OCI-LY1 (cell line): ENCODE measurements at regions not wholly inside any gene's neighbourhood (a gene's known extent, or its start where the extent isn't known, plus 50 kb on each side); places are given as distances from the start of the nearest gene placed in this dataset.
"Not testable (repeated sequence)": the region's sequence is repeated elsewhere in the genome, so short reads cannot be mapped to it uniquely, and the experiment has no call there.

Experiments
- H2AFZ ChIP-seq: fragments of 200-600 bp; sonication (generic), shearing (Covaris generic); 2 replicates; pipeline ENCODE4 v1.6.0; 2014; ENCODE audit warnings: antibody characterized with exemption, mild to moderate bottlenecking, low read length
- H3F3A ChIP-seq: fragments of 200-600 bp; sonication (generic), shearing (Covaris generic); 2 replicates; pipeline ENCODE4 v1.6.0; 2014; ENCODE audit warnings: mild to moderate bottlenecking, antibody characterized with exemption, low read length, moderate library complexity; ENCODE audit not compliant: insufficient read depth
- H3K27ac ChIP-seq: fragments of 200-600 bp; sonication (generic); 2 replicates; pipeline ENCODE4 v1.5.1; 2014; ENCODE audit warnings: low read length, mixed run types, mild to moderate bottlenecking, low read depth; ENCODE audit not compliant: poor library complexity, severe bottlenecking
- H3K27me3 ChIP-seq: fragments of 200-600 bp; sonication (generic); 2 replicates; pipeline ENCODE4 v1.6.0; 2014; ENCODE audit warnings: antibody characterized with exemption, mild to moderate bottlenecking, low read length, moderate library complexity; ENCODE audit not compliant: insufficient read depth
- H3K36me3 ChIP-seq: fragments of 200-600 bp; sonication (generic); 2 replicates; pipeline ENCODE4 v1.6.1; 2014; ENCODE audit warnings: mild to moderate bottlenecking, antibody characterized with exemption, low read length, moderate library complexity, mixed read lengths; ENCODE audit not compliant: insufficient read depth
- H3K4me1 ChIP-seq: fragments of 200-600 bp; sonication (generic); 2 replicates; pipeline ENCODE4 v1.5.1; 2014; ENCODE audit warnings: mild to moderate bottlenecking, low read length, moderate library complexity; ENCODE audit not compliant: insufficient read depth, severe bottlenecking
- H3K4me2 ChIP-seq: fragments of 200-600 bp; sonication (generic), shearing (Covaris generic); 2 replicates; pipeline ENCODE4 v1.6.1; 2014; ENCODE audit warnings: low read length
- H3K4me3 ChIP-seq: fragments of 200-600 bp; sonication (generic); 2 replicates; pipeline ENCODE4 v1.5.1; 2014; ENCODE audit warnings: low read length, low read depth, mild to moderate bottlenecking, mixed read lengths; ENCODE audit not compliant: poor library complexity, severe bottlenecking
- H3K79me2 ChIP-seq: fragments of 200-600 bp; shearing (Covaris generic); 2 replicates; pipeline ENCODE4 v1.6.1; 2016; ENCODE audit warnings: mixed run types, low read length, mixed read lengths; ENCODE audit not compliant: insufficient read depth
- H3K9ac ChIP-seq: fragments of 200-600 bp; sonication (generic), shearing (Covaris generic); 2 replicates; pipeline ENCODE4 v1.6.1; 2014; ENCODE audit warnings: mild to moderate bottlenecking, low read length, mixed read lengths
- H3K9me2 ChIP-seq: fragments of 200-600 bp; sonication (generic), shearing (Covaris generic); 2 replicates; pipeline ENCODE4 v1.6.1; 2014; ENCODE audit warnings: low read depth, mild to moderate bottlenecking, low read length, mixed read lengths
- H3K9me3 ChIP-seq: fragments of 200-600 bp; shearing (Covaris generic); 2 replicates; pipeline ENCODE4 v1.6.1; 2014; ENCODE audit warnings: low read length, mixed read lengths
- H4K20me1 ChIP-seq: fragments of 200-600 bp; sonication (generic), shearing (Covaris generic); 2 replicates; pipeline ENCODE4 v1.6.0; 2016; ENCODE audit warnings: mild to moderate bottlenecking, low read length; ENCODE audit not compliant: insufficient read depth
- CTCF ChIP-seq: fragments of 200-600 bp; sonication (generic), shearing (Covaris generic); IDR thresholded peaks from 2 replicates; pipeline ENCODE4 v1.5.1; 2017; ENCODE audit warnings: mild to moderate bottlenecking, antibody characterized with exemption, low read length, moderate library complexity, mixed read lengths
- EZH2 ChIP-seq: fragments of 200-600 bp; sonication (generic), shearing (Covaris generic); IDR thresholded peaks from 2 replicates; pipeline ENCODE4 v1.8.0; 2017; ENCODE audit warnings: borderline replicate concordance, mixed run types, mild to moderate bottlenecking, antibody characterized with exemption, low read length, moderate library complexity, mixed read lengths

DNA sequence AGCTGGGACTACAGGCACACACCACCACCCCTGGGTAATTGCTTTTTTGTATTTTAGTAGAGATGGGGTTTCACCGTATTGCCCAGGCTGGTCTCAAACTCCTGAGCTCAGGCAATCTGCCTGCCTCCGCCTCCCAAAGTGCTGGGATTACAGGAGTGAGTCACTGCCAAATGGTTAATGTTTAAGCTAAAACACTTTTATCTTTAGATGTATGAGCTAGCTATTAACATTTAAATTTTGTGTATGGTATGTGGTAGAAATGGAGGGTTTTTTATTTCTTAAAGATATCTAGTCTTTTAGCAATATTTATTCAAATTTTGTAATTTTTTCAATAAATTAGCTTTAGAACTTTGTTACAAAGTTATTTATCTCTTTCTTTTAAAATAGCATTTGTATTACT, 1659.8 kb upstream of the ADGRL3 start:
- Histone ChIP-seq H3K4me1 (peaks cover 28% of the 10 kb centered on the region), H2AFZ (no peak overlapping the region)

DNA sequence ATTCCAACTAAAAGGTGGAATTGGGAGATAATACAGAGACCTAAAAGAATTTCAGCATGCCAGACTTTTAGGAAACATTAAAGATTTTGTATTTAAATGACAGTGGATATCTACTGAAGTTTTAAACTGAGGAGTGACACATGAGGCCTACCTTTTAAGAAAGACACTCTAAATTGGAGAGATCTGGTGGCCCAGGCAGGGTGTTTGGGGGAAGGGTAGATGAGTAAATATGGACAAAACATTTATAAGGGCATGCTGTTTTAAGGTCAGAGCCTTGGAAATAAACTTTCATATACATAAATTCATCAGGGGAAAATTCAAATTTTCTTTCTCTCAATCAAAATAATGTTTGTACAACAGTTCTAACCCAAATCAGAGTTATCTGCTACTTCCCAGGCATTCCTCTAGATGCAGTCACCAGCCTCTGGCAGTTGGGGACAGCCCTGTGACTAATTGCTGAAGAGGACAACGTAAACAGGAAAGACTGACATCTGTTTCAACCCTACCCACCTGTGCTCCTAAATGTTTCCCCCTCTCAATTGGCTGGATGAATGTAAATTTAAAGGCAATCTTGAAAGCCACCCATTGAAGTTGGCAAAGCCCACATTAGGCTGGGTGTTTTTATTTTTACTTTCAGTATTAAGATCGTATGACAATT, 1646.9 kb upstream of the ADGRL3 start:
- H3K79me2 ChIP-seq: no peaks in the 10 kb centered on the region
- peak overlapping the region; percentile 54 for H3K9ac ChIP-seq
- no peaks in the 10 kb centered on the region for H3K36me3 ChIP-seq
- peaks cover 41% of the 10 kb centered on the region for H3K4me1 ChIP-seq
- H3F3A ChIP-seq: no peaks in the 10 kb centered on the region
- no peaks in the 10 kb centered on the region for H3K27me3 ChIP-seq
- H3K9me3 ChIP-seq: no peaks in the 10 kb centered on the region
- TF ChIP-seq EZH2 (no peak), CTCF (no peak)
- H3K27ac ChIP-seq: peak overlapping the region; percentile 85
- no peaks in the 10 kb centered on the region for H4K20me1 ChIP-seq
- peak overlapping the region; percentile 66 for H3K4me2 ChIP-seq
- no peaks in the 10 kb centered on the region for H3K9me2 ChIP-seq
- peak overlapping the region; percentile 71; the same call in 1 of the 2 replicates for H2AFZ ChIP-seq
- peak overlapping the region; percentile 41 for H3K4me3 ChIP-seq

More for the DNA sequence above, 1659.8 kb upstream of the ADGRL3 start:
- no peak overlapping the region for H3K4me2 ChIP-seq
- no peaks in the 10 kb centered on the region for H3K36me3 ChIP-seq
- no peaks in the 10 kb centered on the region for H4K20me1 ChIP-seq
- TF ChIP-seq CTCF (no peak), EZH2 (no peak)
- H3K9me2 ChIP-seq: no peaks in the 10 kb centered on the region
- H3K79me2 ChIP-seq: no peaks in the 10 kb centered on the region
- no peaks in the 10 kb centered on the region for H3K27me3 ChIP-seq
- H3F3A ChIP-seq: no peaks in the 10 kb centered on the region
- H3K27ac ChIP-seq: no peak overlapping the region
- H3K9ac ChIP-seq: no peak overlapping the region
- no peaks in the 10 kb centered on the region for H3K9me3 ChIP-seq
- H3K4me3 ChIP-seq: no peak overlapping the region

DNA sequence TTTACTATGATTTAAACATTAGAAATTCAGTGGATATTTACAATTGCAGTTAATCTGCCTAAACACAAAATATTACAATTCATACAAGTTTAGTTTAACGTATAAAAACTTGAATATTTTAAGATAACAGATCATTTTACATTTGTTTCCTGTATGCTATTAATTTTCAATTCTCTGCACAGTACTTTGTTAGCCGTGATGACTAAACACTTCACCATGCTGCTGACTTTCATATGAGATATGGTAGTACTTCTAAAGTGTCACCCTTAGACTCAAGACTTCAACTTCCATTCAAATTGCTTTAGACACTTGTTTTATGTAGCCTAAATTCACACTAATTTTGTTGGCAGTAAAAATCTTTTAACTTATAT, 1646.4 kb upstream of the ADGRL3 start:
- TF ChIP-seq CTCF (no peak), EZH2 (no peak)
- H3K27ac ChIP-seq: peak overlapping the region; percentile 85
- no peaks in the 10 kb centered on the region for H3K36me3 ChIP-seq
- H3K4me2 ChIP-seq: peak overlapping the region; percentile 66
- peak overlapping the region; percentile 54 for H3K9ac ChIP-seq
- H2AFZ ChIP-seq: peak overlapping the region; percentile 71; the same call in 1 of the 2 replicates
- H4K20me1 ChIP-seq: no peaks in the 10 kb centered on the region
- H3K27me3 ChIP-seq: no peaks in the 10 kb centered on the region
- no peaks in the 10 kb centered on the region for H3F3A ChIP-seq
- no peaks in the 10 kb centered on the region for H3K9me2 ChIP-seq
- H3K9me3 ChIP-seq: no peaks in the 10 kb centered on the region
- H3K4me1 ChIP-seq: peaks cover 41% of the 10 kb centered on the region
- peak overlapping the region; percentile 41 for H3K4me3 ChIP-seq
- no peaks in the 10 kb centered on the region for H3K79me2 ChIP-seq

- Histone ChIP-seq H3K27ac (peak overlapping the region; percentile 15), H3K4me1 (peaks cover 56% of the 10 kb centered on the region)
- H3K36me3 ChIP-seq, H2AFZ ChIP-seq, H3F3A ChIP-seq, H3K4me3 ChIP-seq, H3K9me3 ChIP-seq, H3K9ac ChIP-seq, H3K27me3 ChIP-seq, H4K20me1 ChIP-seq, H3K79me2 ChIP-seq, H3K9me2 ChIP-seq, H3K4me2 ChIP-seq: not testable (repeated sequence)
These were observed 1643.9 kb upstream of the ADGRL3 start for GRCh38 chr4:59556191-59556590.

DNA sequence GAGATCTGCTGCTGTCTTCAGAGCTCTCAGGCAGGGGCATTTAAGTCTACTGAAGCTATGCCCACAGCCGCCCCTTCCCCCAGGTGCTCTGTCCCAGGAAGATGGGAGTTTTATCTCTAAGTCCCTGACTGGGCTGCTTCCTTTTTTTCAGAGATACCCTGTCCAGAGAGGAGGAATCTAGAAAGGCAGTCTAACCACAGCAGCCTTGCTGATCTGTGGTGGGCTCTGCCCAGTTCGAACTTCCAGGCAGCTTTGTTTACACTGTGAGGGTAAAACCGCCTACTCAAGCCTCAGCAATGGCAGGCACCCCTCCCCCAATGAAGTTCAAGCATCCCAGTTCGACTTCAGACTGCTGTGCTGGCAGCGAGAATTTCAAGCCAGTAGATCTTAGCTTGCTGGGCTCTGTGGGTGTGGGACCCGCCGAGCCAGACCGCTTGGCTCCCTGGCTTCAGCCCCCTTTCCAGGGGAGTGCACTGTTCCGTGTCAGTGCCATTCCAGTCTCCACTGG, 1639.9 kb upstream of the ADGRL3 start:
- H3K9ac ChIP-seq: peak overlapping the region; percentile 49; the same call in 1 of the 2 replicates
- peak overlapping the region; percentile 44; the same call in 1 of the 2 replicates for H3K4me2 ChIP-seq
- not testable (repeated sequence) for H3K36me3 ChIP-seq, H4K20me1 ChIP-seq, H3K9me2 ChIP-seq, H3K27me3 ChIP-seq, H3K4me3 ChIP-seq, H3K79me2 ChIP-seq, H3K9me3 ChIP-seq, H3F3A ChIP-seq
- peak overlapping the region; percentile 79 for H2AFZ ChIP-seq
- peak overlapping the region; percentile 51 for H3K27ac ChIP-seq
- peaks cover 39% of the 10 kb centered on the region for H3K4me1 ChIP-seq
